ENCODE measurements at regions not wholly inside any gene's neighbourhood (a gene's known extent, or its start where the extent isn't known, plus 50 kb on each side); places are given as distances from the start of the nearest gene placed in this dataset.

GRCh38 chr19:30207357-30207756 is 164.8 kb upstream of the ZNF536 start:
- TF ChIP-seq CTCF (IDR thresholded peaks at IDR 0.05), result no peak
- TF ChIP-seq ZFX (IDR thresholded peaks at IDR 0.05; ENCODE audit: borderline replicate concordance), result no peak
- no peak overlapping the region for H3K27ac ChIP-seq

GRCh38 chr19:30208436-30209060 is 163.6 kb upstream of the ZNF536 start:
- TF ChIP-seq ZFX (IDR thresholded peaks at IDR 0.05; ENCODE audit: borderline replicate concordance) (no peak), CTCF (IDR thresholded peaks at IDR 0.05) (no peak)
- no peak overlapping the region for H3K27ac ChIP-seq

- H3K27ac ChIP-seq, result no peak overlapping the region
- TF ChIP-seq CTCF (IDR thresholded peaks at IDR 0.05) (no peak), ZFX (IDR thresholded peaks at IDR 0.05; ENCODE audit: borderline replicate concordance) (no peak)
Measured at GRCh38 chr19:30209617-30210600, 162.3 kb upstream of the ZNF536 start.

GRCh38 chr19:30212574-30212973 is 159.6 kb upstream of the ZNF536 start:
- no peak overlapping the region for H3K27ac ChIP-seq
- TF ChIP-seq CTCF (IDR thresholded peaks at IDR 0.05), result no peak
- no peak for TF ChIP-seq ZFX (IDR thresholded peaks at IDR 0.05; ENCODE audit: borderline replicate concordance)

- TF ChIP-seq ZFX (IDR thresholded peaks at IDR 0.05; ENCODE audit: borderline replicate concordance), result no peak
- no peak for TF ChIP-seq CTCF (IDR thresholded peaks at IDR 0.05)
- H3K27ac ChIP-seq, result no peak overlapping the region
Measured at GRCh38 chr19:30214651-30215051, 157.5 kb upstream of the ZNF536 start.

- H3K27ac ChIP-seq, result no peak overlapping the region
- TF ChIP-seq CTCF (IDR thresholded peaks at IDR 0.05) (no peak), ZFX (IDR thresholded peaks at IDR 0.05; ENCODE audit: borderline replicate concordance) (no peak)
Measured at GRCh38 chr19:30215248-30215647, 156.9 kb upstream of the ZNF536 start.

GRCh38 chr19:30216453-30216852 is 155.7 kb upstream of the ZNF536 start:
- no peak for TF ChIP-seq ZFX (IDR thresholded peaks at IDR 0.05; ENCODE audit: borderline replicate concordance)
- no peak for TF ChIP-seq CTCF (IDR thresholded peaks at IDR 0.05)
- no peak overlapping the region for H3K27ac ChIP-seq
